RWPE1 (cell line): ENCODE measurements at regions not wholly inside any gene's neighbourhood (a gene's known extent, or its start where the extent isn't known, plus 50 kb on each side); places are given as distances from the start of the nearest gene placed in this dataset.

Source experiments
- CTCF ChIA-PET: fragments of 350-600 bp; sonication (Branson Sonifier 250); formaldehyde crosslinking; extraction: SDS; loops from one replicate; lab custom pipeline; 2021; lab: Yijun Ruan, JAX
- POLR2A ChIA-PET: fragments of 400-600 bp; formaldehyde crosslinking; extraction: SDS; loops from one replicate; lab custom pipeline; 2020; ENCODE audit warnings: antibody characterized with exemption; ENCODE audit not compliant: low non-redundant PET; lab: Yijun Ruan, JAX
- DNase-seq: peaks from one replicate; pipeline ENCODE4 v3.0.0; 2012; ENCODE audit warnings: low spot score
- H3K27ac ChIP-seq: fragments of 450-650 bp; 2 replicates; pipeline ENCODE4 v1.5.1; 2017
- CTCF ChIP-seq: fragments of 450-650 bp; conservative IDR thresholded peaks from 2 replicates; pipeline ENCODE4 v1.5.1; 2017; ENCODE audit warnings: low read depth, mild to moderate bottlenecking

- POLR2A ChIA-PET, result no interaction called here
- TF ChIP-seq CTCF, result no peak
- CTCF ChIA-PET, result no interaction called here
- DNase-seq, result no peak
- H3K27ac ChIP-seq, result no peak overlapping the region
Observed at GRCh38 chr6:10259671-10260070, 155.2 kb downstream of the TFAP2A start.

- CTCF ChIA-PET, result no interaction called here
- no peak overlapping the region for H3K27ac ChIP-seq
- TF ChIP-seq CTCF, result no peak
- POLR2A ChIA-PET, result no interaction called here
- no peak for DNase-seq
Observed at GRCh38 chr6:10258341-10258740, 156.5 kb downstream of the TFAP2A start.

GRCh38 chr6:10256113-10256690 lies 158.7 kb downstream of the TFAP2A start:
- CTCF ChIA-PET, result interaction anchor here (0.5 to 0.8 kb wide), 3 partner anchors 15 to 529 kb away, joined by 3 to 4 read pairs (median 3); no protein-coding TSS in a partner anchor
- DNase-seq, result peak; percentile 11

GRCh38 chr6:10250655-10251220 lies 164.1 kb downstream of the TFAP2A start:
- ChIA-PET CTCF (no interaction called here), POLR2A (no interaction called here)
- TF ChIP-seq CTCF, result no peak
- no peak overlapping the region for H3K27ac ChIP-seq
- no peak for DNase-seq

More at GRCh38 chr6:10256113-10256690, 158.7 kb downstream of the TFAP2A start:
- no peak overlapping the region for H3K27ac ChIP-seq
- POLR2A ChIA-PET, result no interaction called here
- no peak for TF ChIP-seq CTCF

GRCh38 chr6:10248378-10248843 lies 166.5 kb downstream of the TFAP2A start:
- POLR2A ChIA-PET, result no interaction called here
- no peak for TF ChIP-seq CTCF

GRCh38 chr6:10237298-10238038 lies 177.4 kb downstream of the TFAP2A start:
- CTCF ChIA-PET, result interaction anchor here (0.6 kb wide), 1 partner anchor 153 kb away, joined by 4 read pairs; no protein-coding TSS in a partner anchor
- TF ChIP-seq CTCF, result no peak
- DNase-seq, result peak; percentile 90
- peak overlapping the region; percentile 67 for H3K27ac ChIP-seq
- POLR2A ChIA-PET, result no interaction called here

More at GRCh38 chr6:10248378-10248843, 166.5 kb downstream of the TFAP2A start:
- H3K27ac ChIP-seq, result no peak overlapping the region
- DNase-seq, result no peak
- CTCF ChIA-PET, result interaction anchor here (0.6 to 0.7 kb wide), 2 partner anchors 8 to 1611 kb away, joined by 4 read pairs; no protein-coding TSS in a partner anchor
